GM18870 (cell line): ENCODE measurements at regions not wholly inside any gene's neighbourhood (a gene's known extent, or its start where the extent isn't known, plus 50 kb on each side); places are given as distances from the start of the nearest gene placed in this dataset.
"Not testable (repeated sequence)": the region's sequence is repeated elsewhere in the genome, so short reads cannot be mapped to it uniquely, and the experiment has no call there.

Source experiments
- ATAC-seq: cut with Tn5 transposase; IDR thresholded peaks from one replicate; pipeline ENCODE4 v1.9.1; 2021; ENCODE audit warnings: moderate library complexity; ENCODE audit not compliant: unreplicated experiment

- ATAC-seq: no peak
These were observed 360.2 kb downstream of the GLUD2 start for GRCh38 chrX:121407627-121408026.

GRCh38 chrX:121431514-121431913 lies 384.1 kb downstream of the GLUD2 start:
- not testable (repeated sequence) for ATAC-seq

GRCh38 chrX:121433289-121433688 lies 385.9 kb downstream of the GLUD2 start:
- no peak for ATAC-seq

DNA sequence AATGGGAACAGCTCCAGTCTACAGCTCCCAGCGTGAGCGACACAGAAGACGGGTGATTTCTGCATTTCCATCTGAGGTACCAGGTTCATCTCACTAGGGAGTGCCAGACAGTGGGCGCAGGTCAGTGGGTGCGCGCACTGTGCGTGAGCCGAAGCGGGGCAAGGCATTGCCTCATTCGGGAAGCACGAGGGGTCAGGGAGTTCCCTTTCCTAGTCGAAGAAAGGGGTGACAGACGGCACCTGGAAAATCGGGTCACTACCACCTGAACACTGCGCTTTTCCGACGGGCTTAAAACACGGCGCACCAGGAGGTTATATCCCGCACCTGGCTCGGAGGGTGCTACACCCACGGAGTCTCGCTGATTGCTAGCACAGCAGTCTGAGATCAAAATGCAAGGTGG lies 390.3 kb downstream of the GLUD2 start:
- ATAC-seq: not testable (repeated sequence)

DNA sequence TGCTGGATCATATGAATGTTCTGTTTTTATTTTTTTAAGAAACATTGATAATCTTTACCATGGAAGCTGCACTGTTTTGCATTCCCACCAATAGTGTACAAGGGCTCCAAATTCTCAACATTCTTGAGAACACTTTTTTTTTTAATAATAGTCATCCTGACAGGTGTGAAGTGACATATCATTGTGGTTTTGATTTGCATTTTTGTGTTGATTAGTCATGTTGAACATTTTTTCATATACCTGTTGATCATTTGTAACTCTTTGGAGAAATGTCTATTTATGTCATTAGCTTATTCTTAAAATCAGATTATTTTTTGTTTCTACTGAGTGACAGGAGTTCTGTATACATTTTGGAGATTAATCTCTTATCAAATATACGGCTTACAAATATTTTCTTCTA lies 408.5 kb downstream of the GLUD2 start:
- ATAC-seq: peak; percentile 48

DNA sequence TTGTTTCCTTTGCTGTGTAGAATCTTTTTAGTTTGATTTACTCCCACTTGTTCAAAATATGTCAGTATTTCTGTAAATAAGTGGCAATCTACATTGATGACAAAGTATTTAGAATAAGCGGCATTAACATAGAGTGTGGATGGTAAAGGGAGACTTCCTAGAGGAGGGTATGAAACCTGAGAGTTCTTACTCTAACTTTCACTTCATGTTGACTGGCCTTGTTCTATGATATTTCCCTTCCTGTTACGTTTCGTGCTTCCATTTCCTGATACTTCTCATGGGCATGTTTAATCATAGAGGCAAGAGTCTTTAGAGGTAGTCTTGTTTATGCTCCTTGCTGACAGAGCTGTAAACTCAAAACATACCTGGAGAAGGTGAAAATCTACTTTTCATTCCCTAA lies 408.9 kb downstream of the GLUD2 start:
- peak; percentile 97 for ATAC-seq

DNA sequence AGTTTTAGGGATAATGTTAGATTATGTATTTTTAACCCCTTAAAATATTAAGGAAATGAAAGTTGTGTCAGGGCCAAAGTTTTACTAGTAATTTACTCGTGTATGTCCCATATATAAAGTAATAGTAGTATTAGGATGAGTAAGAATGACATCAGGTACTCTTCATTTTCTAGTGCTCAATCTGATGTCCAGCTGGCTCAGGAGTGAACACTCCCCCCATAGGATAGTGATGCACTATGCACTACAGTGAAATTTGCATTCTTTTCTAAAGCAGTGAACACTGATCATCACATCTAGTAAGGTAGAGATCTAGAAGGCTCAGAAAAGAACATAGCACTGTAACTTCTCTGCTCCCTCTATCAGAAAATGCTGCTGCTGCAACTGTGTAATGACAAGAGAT lies 409.7 kb downstream of the GLUD2 start:
- no peak for ATAC-seq

DNA sequence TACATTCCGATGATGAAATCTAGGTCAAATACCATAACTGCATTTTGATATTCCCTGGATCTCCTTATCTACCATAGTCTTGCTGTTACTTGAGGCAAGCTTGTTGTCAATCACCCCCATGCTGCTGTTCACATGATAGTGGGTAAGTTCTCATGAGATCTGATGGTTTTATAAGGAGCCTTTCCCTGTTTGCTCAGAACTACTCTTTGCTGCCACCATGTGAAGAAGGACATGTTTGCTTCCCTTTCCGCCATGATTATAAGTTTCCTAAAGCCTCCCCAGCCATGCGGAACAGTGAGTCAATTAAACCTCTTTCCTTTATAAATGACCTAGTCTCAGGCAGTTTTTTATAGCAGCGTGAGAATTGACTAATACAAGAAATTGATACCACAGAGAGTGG lies 432.0 kb downstream of the GLUD2 start:
- ATAC-seq: no peak

- ATAC-seq: no peak
These were observed 449.6 kb downstream of the GLUD2 start for GRCh38 chrX:121496966-121497365.

DNA sequence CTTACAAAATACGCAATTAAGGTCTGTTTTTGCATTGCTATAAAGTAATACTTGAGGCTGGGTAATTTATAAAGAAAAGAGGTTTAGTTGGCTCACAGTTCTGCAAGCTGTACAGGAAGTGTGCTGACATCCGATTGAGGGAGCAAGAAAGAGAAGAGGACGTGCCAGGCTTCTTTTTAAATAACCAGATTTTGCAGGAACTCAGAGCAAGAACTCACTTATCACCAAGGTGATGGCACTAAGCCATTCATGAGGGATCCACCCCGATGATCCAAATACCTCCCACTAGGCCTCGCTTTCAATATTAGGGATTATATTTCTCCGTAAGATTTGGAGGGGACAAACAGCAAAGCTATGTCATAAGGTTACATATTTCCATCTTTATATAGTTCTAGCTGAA lies 456.7 kb downstream of the GLUD2 start:
- ATAC-seq: no peak

GRCh38 chrX:121546317-121546716 lies 498.9 kb downstream of the GLUD2 start:
- ATAC-seq: no peak

GRCh38 chrX:121558886-121559285 lies 511.5 kb downstream of the GLUD2 start:
- ATAC-seq: no peak

- ATAC-seq: no peak
These were observed 515.2 kb downstream of the GLUD2 start for GRCh38 chrX:121562616-121563015.

GRCh38 chrX:121569609-121570008 lies 522.2 kb downstream of the GLUD2 start:
- peak; percentile 82 for ATAC-seq

DNA sequence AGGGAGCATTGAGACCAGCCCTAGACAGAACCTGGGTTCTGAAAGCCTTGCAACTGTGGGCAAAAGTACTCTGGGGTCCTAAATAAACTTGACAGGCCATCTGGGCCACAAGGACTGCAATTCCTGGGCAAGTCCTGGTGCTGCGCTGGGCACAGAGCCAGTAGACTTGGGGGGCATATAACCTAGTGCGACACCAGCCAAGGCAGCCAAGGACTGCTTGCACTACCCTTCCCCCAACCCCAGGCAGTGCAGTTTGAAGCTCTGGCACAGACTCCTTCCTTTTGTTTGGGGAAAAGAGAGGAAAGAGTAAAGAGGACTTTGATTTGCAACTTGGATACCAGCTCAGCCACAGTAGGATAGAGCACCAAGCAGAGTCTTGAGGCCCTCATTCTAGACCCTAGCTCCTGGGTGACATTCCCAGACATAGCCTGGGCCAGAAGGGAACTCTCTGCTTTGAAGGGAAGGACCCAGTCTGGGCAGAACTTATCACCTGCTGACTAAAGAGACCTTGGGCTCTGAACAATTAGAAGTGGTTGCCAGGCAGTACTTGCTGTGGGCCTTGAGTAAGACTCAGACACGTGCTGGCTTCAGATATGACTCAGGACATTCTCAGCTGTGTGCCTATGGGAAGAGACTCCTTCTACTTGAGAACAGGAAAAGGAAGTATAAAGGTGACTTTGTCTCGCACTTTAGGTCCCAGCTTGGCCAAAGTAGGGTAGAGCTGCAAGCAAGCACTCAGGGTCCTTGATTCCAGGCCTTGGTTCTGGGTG lies 522.8 kb downstream of the GLUD2 start:
- ATAC-seq: peak; percentile 73

- no peak for ATAC-seq
These were observed 523.9 kb downstream of the GLUD2 start for GRCh38 chrX:121571333-121571732.

GRCh38 chrX:121574384-121574783 lies 527.0 kb downstream of the GLUD2 start:
- ATAC-seq: not testable (repeated sequence)

- peak; percentile 50 for ATAC-seq
These were observed 531.8 kb downstream of the GLUD2 start for GRCh38 chrX:121579016-121579760.

DNA sequence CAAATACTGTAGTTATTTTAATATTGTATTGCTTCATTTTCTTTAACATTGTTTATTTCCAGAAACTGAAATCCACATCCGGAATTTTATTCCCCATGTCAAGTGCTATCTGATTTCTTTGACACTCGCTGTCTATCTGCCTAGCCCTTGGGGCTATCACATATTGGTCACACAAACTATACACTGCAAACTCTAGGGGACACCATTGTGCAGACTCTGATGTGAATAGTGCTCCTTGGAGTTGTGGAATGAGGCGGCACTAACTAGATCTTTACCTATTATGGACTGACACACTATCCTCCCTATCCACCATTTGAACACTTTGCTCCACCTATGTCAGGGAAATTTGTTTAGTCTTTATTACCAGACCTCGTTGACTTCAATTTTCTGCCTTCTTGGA lies 534.5 kb downstream of the GLUD2 start:
- ATAC-seq: no peak

DNA sequence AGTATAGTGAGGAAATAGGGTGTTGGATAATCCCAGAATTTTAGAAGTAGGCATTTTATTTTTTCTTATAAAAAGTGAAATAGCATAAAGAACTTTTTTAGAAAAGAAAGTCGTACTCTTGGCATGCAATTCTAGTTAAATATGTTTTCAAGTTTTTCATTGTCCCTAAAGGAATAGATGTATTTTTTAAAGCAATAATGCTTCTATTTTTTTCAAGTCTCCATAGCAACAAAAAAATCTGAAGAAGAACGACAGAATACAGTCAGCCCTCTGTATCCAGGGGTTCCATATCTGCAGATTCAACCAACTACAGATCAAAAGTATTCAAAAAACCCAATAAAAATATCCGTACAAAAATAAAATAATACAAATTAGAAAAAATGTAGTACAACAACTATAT lies 538.2 kb downstream of the GLUD2 start:
- ATAC-seq: no peak

DNA sequence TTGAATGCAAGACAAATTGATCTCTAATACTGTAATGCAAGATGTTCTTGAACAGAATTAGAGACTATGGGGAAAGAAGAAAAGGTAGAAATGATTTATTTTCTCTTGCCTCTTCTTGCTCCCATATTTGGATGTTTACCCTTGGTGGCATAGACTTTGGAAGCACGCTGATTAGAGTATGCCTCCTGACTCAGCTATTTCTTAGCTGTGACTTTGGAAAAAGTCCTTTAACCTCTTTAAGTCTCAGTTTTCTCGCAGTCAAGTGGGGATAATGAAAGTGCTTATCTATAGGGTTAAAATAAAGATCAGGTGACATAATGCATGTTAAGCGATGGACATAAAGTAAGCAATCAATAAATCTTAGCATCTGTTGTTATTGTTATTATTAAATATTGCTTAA lies 545.5 kb downstream of the GLUD2 start:
- no peak for ATAC-seq

- ATAC-seq: no peak
These were observed 550.9 kb downstream of the GLUD2 start for GRCh38 chrX:121598356-121598755.
